NB4 (cell line): ENCODE measurements at regions not wholly inside any gene's neighbourhood (a gene's known extent, or its start where the extent isn't known, plus 50 kb on each side); places are given as distances from the start of the nearest gene placed in this dataset.
"Not testable (repeated sequence)": the region's sequence is repeated elsewhere in the genome, so short reads cannot be mapped to it uniquely, and the experiment has no call there.

Experiments
- DNase-seq: peaks from one replicate; pipeline ENCODE4 v3.0.0; 2010; ENCODE audit warnings: low read depth
- H3K4me3 ChIP-seq: one replicate; pipeline ENCODE4 v1.5.1; 2011; ENCODE audit warnings: mild to moderate bottlenecking, low read depth, low read length, moderate library complexity
- MYC ChIP-seq: IDR thresholded peaks from 2 replicates; pipeline ENCODE4 v1.6.1; 2011; ENCODE audit warnings: low read depth, low read length
- POLR2A ChIP-seq: IDR thresholded peaks from 2 replicates; pipeline ENCODE4 v1.6.1; 2011; ENCODE audit warnings: mild to moderate bottlenecking; ENCODE audit not compliant: insufficient read length; ENCODE audit errors: extremely low read depth
- TF ChIP-seq, protein P1 (sequence below): IDR thresholded peaks from 2 replicates; pipeline ENCODE4 v1.6.1; 2011; ENCODE audit warnings: low read depth, low read length
- TF ChIP-seq, protein P2 (sequence below): IDR thresholded peaks from one replicate; pipeline ENCODE4 v1.5.1; 2012; ENCODE audit warnings: low read depth, low read length

DNA sequence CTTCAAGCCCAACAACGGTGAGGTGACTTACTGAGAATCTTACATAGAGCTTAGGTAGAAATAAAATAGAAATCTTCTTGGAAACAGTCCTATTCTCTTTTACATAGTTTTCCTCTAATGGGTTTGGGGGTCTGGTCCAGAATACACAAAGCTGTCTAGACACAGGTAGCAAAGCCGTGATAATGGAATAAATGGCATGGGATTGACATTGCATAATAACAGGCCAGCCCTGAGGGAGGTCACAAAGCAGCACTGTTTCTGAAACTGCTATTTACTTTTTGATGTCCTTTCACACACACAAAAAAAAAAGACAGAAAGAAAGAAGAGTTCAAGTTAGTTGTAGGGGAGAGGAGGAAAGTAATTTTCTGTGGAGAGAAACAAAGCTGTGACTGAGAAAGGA is 364.8 kb upstream of the SORCS1 start:
- TF ChIP-seq, protein P1, sequence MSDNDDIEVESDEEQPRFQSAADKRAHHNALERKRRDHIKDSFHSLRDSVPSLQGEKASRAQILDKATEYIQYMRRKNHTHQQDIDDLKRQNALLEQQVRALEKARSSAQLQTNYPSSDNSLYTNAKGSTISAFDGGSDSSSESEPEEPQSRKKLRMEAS: no peak
- TF ChIP-seq, protein P2, sequence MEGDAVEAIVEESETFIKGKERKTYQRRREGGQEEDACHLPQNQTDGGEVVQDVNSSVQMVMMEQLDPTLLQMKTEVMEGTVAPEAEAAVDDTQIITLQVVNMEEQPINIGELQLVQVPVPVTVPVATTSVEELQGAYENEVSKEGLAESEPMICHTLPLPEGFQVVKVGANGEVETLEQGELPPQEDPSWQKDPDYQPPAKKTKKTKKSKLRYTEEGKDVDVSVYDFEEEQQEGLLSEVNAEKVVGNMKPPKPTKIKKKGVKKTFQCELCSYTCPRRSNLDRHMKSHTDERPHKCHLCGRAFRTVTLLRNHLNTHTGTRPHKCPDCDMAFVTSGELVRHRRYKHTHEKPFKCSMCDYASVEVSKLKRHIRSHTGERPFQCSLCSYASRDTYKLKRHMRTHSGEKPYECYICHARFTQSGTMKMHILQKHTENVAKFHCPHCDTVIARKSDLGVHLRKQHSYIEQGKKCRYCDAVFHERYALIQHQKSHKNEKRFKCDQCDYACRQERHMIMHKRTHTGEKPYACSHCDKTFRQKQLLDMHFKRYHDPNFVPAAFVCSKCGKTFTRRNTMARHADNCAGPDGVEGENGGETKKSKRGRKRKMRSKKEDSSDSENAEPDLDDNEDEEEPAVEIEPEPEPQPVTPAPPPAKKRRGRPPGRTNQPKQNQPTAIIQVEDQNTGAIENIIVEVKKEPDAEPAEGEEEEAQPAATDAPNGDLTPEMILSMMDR: no peak
- TF ChIP-seq POLR2A (no peak), MYC (no peak)
- no peak overlapping the region for H3K4me3 ChIP-seq
- no peak for DNase-seq

DNA sequence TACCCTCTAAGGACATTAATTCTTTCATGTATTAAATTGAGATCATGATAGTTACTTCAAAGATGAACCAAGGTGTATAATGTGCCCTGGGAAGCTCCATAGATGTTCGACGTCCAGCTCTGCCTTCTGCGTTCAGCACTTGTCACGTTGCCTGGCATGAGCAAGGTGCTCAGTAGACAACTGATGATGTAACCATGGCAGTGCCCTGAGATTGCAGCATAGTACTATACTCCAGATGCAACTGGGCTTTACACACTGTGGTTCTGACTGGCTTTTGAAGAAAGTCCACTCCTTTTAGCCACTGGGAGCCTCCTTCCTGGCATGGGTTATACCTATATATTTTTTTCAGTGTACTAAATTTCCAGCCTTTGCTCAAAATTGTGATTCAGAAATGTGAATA is 355.8 kb upstream of the SORCS1 start:
- DNase-seq: no peak
- no peak overlapping the region for H3K4me3 ChIP-seq
- TF ChIP-seq MYC (no peak), POLR2A (no peak)
- TF ChIP-seq, protein P2: no peak
- TF ChIP-seq, protein P1: no peak

DNA sequence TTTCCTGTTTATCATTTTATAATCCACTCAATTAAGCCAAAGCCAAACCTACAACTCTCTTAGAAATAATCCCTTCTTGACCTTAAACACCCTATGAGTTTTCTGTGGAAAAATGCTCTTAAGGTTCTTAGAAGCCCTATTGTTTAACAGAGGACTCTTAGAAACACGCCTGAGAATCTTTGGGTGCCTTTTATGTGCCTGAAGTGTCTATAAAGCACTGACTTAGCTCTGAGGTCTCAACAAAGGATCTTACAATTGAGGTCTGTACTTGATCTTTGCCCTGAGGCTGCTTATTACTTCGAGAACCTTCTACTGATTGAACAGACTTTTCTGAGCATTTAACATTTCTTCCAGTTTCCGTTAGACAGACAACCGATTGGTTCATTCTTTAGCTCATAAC is 353.3 kb upstream of the SORCS1 start:
- no peak overlapping the region for H3K4me3 ChIP-seq
- TF ChIP-seq, protein P1: no peak
- no peak for TF ChIP-seq MYC
- no peak for TF ChIP-seq POLR2A
- TF ChIP-seq, protein P2: no peak
- DNase-seq: no peak

DNA sequence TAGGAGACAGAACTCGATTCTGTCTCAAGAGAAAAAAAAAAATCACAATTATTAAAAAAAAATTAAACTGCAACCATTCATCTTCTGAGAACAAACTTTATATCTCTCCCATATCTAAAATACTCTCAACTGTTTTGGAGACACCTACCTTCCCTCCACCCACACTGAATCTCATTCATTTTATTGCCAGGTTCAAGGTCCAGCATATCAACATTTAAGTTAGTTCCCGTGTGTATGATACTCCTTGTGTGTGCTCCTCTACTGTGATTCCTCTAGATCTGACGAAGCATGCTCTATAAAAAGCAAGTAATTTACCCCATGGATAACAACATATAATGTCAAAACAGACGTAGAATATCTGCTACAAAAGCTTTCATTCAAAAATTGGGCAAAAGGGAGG is 351.8 kb upstream of the SORCS1 start:
- H3K4me3 ChIP-seq: no peak overlapping the region
- no peak for DNase-seq
- TF ChIP-seq MYC (no peak), POLR2A (no peak)
- TF ChIP-seq, protein P1: no peak
- TF ChIP-seq, protein P2: no peak

DNA sequence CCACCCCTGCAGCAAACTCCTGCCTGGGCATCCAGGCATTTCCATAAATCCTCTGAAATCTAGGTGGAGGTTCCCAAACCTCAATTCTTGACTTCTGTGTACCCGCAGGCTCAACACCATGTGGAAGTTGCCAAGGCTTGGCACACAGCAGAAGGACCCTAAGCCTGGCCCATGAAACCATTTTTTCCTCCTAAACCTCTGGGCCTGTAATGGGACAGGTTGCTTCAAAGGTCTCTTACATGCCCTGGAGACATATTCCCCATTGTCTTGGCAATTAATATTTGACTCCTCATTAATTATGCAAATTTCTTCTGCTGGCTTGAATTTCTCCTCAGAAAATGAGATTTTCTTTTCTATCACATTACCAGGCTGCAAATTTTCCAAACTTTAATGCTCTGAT is 339.5 kb upstream of the SORCS1 start:
- not testable (repeated sequence) for H3K4me3 ChIP-seq, DNase-seq

DNA sequence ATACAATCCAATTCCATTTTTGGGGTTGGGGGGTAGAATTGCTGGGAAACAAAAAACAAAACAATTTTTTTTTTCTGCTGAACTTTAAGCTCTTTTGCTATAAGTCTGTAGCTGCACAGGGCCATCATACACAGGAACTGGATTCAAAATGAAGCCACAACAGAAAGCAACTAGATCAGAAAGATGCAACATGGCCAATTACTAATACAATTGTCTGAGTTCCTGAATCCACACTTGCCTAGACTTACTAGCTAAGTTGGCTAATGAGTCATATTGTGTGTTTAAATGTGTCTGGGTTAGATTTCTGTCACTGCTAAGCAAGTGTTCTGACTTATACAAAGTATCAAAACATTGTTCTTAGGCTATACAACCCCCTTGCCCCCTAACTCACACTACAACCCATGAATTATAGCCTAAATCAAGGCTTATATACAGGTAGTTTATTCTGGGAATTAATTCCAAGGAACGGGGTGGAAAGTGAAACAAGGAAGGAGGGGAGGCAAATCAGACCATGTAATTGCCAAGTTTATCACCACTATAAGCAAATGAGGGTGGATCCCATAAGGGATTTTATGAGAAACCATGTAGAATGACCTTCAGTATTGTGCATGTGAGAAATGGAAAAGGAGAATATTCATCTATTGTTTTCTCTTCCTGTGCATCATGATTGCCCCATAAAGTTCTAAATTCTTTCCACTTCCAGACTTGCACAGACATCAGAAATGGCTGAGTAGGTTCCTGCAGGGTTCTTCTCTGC is 337.9 kb upstream of the SORCS1 start:
- no peak overlapping the region for H3K4me3 ChIP-seq
- DNase-seq: no peak
- TF ChIP-seq, protein P1: no peak
- TF ChIP-seq, protein P2: no peak
- TF ChIP-seq MYC: no peak
- no peak for TF ChIP-seq POLR2A
